ENCODE measurements at regions not wholly inside any gene's neighbourhood (a gene's known extent, or its start where the extent isn't known, plus 50 kb on each side); places are given as distances from the start of the nearest gene placed in this dataset.
A peak's percentile ranks its signal among the peaks of the same experiment; 100 is the strongest.

DNA sequence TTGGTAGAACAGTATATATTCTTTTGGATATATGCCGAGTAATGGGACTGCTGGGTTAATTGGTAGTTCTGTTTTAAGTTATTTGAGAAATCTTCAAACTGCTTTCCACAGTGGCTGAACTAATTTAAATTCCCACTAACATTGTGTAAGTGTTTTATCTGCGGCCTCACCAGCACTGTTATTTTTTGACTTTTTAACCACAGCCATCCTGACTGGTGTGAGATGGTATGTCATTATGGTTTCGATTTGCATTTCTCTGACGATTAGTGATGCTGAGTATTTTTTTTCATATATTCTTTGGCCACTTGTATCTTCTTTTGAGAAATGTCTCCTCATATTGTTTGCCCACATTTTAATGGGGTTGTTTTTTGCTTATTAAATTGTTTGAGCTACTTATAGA is 357.4 kb downstream of the C12orf50 start:
- no peaks in the 10 kb centered on the region for H3K4me1 ChIP-seq
- no peak for TF ChIP-seq Cebpa-rat (IDR thresholded peaks at IDR 0.05)
- H3K4me2 ChIP-seq: no peak overlapping the region
- no peaks in the 10 kb centered on the region for H3K27me3 ChIP-seq
- no peaks in the 10 kb centered on the region for H3K36me3 ChIP-seq
- no peaks in the 10 kb centered on the region for H4K20me1 ChIP-seq
- H3K9ac ChIP-seq: no peak overlapping the region
- no peaks in the 10 kb centered on the region for H3K9me3 ChIP-seq
- H3K4me3 ChIP-seq: no peak overlapping the region
- H3K27ac ChIP-seq: no peak overlapping the region

DNA sequence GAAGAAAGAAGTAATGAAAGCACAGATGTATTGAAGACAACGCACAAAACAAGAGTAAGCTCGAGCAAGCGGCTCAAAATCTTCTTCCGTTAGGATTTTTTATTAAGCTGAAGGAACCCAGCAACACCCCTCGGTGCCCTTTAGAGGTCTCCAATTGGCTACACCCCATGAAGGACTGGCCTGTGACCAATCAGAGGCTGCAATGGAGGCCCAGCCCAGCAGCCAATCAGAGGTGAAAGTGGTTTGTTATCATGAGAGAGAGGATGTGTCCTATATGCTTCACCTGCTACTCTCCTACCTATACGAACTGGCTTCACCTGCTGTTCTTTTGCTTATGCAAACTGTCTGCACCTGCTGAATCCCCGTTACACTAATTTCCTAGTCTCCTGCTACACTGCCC is 358.8 kb downstream of the C12orf50 start:
- Histone ChIP-seq H3K36me3 (no peaks in the 10 kb centered on the region), H4K20me1 (no peaks in the 10 kb centered on the region), H3K4me2 (no peak overlapping the region), H3K9me3 (no peaks in the 10 kb centered on the region), H3K27me3 (no peaks in the 10 kb centered on the region), H3K4me1 (no peaks in the 10 kb centered on the region), H3K4me3 (no peak overlapping the region), H3K9ac (no peak overlapping the region), H3K27ac (no peak overlapping the region)
- TF ChIP-seq Cebpa-rat (IDR thresholded peaks at IDR 0.05): no peak

DNA sequence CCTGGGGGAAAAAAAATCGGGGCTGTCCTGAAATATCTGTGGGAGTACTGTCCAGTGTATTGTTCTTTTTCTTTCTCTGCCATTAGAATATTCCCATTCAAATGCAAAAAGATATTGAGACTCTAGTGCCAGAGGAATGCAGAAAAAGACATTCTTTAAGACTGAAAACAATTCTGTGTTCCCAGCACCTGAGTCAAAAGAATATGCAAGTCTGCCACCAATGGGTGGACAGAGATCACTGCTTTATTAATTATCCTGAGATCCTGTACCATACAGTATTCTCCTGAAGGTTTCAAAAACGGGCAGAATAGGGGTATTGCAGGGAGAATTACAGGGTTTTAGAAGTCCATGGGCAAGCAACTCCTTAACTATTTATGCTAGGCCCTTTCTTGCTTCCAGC is 361.8 kb downstream of the C12orf50 start:
- no peaks in the 10 kb centered on the region for H3K9me3 ChIP-seq
- no peak overlapping the region for H3K9ac ChIP-seq
- no peaks in the 10 kb centered on the region for H3K4me1 ChIP-seq
- H3K36me3 ChIP-seq: no peaks in the 10 kb centered on the region
- no peak for TF ChIP-seq Cebpa-rat (IDR thresholded peaks at IDR 0.05)
- no peak overlapping the region for H3K4me3 ChIP-seq
- H4K20me1 ChIP-seq: no peaks in the 10 kb centered on the region
- H3K27me3 ChIP-seq: no peaks in the 10 kb centered on the region
- no peak overlapping the region for H3K27ac ChIP-seq
- no peak overlapping the region for H3K4me2 ChIP-seq

DNA sequence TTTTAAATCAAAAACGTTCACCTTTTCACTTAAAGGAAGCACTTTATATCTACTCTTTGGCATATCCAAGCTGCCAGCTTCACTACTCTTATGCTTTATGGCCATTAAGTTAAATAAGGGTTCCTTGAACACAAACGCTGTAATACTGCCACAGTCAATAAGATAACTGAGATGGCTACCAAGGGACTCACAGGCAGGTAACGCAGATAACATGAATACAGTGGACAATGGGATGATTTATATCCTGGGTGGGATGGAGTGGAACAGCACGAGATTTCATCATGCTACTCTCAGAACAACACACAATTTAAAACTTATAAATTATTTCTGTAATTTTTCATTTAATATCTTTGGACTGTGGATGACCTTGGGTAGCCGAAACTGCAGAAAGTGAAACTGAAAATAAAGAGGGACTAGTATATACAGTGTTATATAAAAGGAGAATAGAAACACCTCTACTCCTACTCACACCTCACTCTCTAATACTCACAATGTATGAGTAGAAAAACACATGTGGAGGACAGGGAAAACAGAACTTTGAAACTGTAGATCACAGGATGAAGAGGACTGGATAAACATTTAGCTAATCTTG is 367.3 kb downstream of the C12orf50 start:
- Histone ChIP-seq H3K4me3 (no peak overlapping the region), H3K27ac (no peak overlapping the region), H3K27me3 (no peaks in the 10 kb centered on the region), H4K20me1 (no peaks in the 10 kb centered on the region), H3K36me3 (no peaks in the 10 kb centered on the region), H3K4me1 (no peaks in the 10 kb centered on the region), H3K4me2 (peak overlapping the region; percentile 24), H3K9ac (no peak overlapping the region), H3K9me3 (no peaks in the 10 kb centered on the region)
- TF ChIP-seq Cebpa-rat (IDR thresholded peaks at IDR 0.05): no peak

DNA sequence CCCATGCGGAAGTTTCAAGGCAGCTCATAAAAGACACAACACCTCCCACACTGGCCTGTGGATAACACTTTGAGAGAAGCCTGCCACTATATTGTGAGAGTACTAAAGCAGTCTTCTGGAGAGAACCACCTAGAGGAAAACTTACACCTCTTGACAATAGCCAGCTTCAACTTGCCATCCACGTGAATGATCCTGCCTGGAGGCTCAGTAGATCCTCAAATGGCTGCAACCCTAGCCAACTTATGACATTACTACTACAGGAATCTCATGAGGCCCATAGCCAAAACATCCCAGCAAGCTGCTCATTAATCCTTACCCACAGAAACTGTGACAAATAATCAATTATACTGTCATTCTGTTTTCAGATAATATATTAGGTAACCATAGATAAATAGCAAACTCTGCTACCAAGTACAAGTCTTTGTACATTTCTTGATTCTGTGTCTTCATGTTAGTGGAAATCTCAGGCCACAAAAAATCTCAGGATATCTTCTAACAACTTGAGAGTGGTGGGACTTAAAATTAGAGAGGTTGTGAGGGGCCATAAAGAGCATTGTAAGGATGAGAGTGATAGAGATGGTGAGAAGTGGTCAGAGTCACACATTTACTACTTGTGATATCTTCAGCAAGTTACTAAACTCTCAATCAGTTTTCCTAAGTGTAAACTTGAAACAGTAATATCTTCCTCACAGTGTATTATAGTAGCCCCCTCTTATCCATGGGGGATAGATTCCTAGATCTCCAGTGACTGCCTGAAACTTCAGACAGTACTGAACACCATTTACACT is 368.0 kb downstream of the C12orf50 start:
- Histone ChIP-seq H3K4me1 (no peaks in the 10 kb centered on the region), H3K27ac (no peak overlapping the region), H3K27me3 (no peaks in the 10 kb centered on the region), H3K4me3 (no peak overlapping the region), H3K36me3 (no peaks in the 10 kb centered on the region), H4K20me1 (no peaks in the 10 kb centered on the region), H3K9ac (no peak overlapping the region), H3K9me3 (no peaks in the 10 kb centered on the region), H3K4me2 (no peak overlapping the region)
- no peak for TF ChIP-seq Cebpa-rat (IDR thresholded peaks at IDR 0.05)

DNA sequence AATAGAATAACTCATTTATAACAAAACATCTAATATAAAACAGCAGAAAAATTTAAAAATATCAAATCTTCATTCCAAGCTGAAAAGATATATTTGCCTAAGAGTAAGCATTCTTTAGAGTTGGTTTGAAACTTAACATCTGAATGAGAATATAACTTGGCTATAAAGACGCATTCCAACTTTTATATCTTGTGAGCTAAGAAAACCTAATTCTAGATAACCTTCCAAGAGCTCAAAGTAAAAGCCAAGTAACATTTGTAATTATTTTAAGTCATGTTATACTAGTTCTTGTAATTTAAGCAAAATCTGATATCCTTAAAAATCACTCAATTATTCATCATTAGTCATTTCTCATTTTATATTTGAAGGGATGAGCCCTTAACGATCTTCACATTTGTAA is 368.9 kb downstream of the C12orf50 start:
- Histone ChIP-seq H3K9ac (no peak overlapping the region), H3K36me3 (no peaks in the 10 kb centered on the region), H3K27ac (no peak overlapping the region), H3K4me2 (no peak overlapping the region), H3K9me3 (no peaks in the 10 kb centered on the region), H3K27me3 (no peaks in the 10 kb centered on the region), H3K4me1 (no peaks in the 10 kb centered on the region), H3K4me3 (no peak overlapping the region), H4K20me1 (no peaks in the 10 kb centered on the region)
- TF ChIP-seq Cebpa-rat (IDR thresholded peaks at IDR 0.05): no peak

DNA sequence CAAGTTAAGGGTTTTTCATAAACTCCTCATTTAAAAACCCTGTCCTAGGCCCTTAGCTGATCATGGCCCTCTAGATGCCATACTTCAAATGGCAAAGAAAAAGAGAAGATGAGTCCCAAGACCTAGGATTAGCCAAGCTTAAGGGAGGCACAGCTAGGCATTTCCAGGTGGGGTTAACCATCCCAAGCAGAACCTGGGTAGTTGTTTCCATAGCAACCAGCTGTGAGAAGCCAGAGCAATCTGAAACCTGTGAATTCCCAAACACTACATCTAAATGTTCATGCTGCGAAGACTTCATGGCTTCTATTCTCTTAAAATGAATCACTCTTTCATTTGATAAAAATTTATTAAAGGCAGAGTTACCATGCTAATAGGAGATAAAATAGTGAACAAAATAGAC is 372.9 kb downstream of the C12orf50 start:
- no peak for TF ChIP-seq Cebpa-rat (IDR thresholded peaks at IDR 0.05)
- Histone ChIP-seq H3K4me2 (no peak overlapping the region), H3K4me3 (no peak overlapping the region), H3K4me1 (no peaks in the 10 kb centered on the region), H3K9me3 (no peaks in the 10 kb centered on the region), H4K20me1 (no peaks in the 10 kb centered on the region), H3K36me3 (no peaks in the 10 kb centered on the region), H3K9ac (no peak overlapping the region), H3K27ac (no peak overlapping the region), H3K27me3 (no peaks in the 10 kb centered on the region)

DNA sequence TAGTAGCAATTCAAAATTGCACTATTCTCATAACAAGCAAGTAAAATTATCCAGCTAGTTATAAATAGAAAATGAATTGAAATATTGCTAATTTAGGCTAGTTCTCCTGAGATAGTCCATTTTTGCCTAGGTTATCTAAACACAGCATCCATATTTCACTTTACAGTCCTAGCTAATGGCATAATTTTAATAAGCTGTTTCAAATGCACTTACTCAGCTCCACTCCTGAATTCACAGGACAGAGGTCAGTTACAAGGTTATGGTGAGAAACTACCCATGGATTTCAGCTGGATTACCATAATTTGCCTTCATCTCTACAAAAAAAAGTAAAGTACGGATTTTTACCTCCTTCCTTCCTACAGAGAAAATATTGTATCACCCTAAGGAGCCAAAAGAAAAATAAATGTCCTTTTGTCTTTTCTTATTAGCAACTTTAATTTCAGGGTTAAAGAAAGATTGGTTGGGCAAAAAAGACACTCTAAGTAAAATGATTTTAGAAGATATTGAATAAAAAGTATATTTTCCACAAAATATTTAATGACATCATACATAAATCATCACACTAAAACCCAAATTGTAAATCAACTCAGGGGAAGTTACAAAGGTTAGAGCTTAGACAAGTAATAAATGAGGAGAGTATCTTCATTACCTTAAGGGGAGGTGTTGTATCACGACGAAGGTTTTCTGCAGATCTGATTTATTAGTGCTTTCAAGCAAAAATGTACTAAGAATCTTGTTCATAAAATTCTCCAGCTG is 377.4 kb downstream of the C12orf50 start:
- Histone ChIP-seq H3K27me3 (no peaks in the 10 kb centered on the region), H3K9me3 (no peaks in the 10 kb centered on the region), H3K4me2 (no peak overlapping the region), H3K9ac (no peak overlapping the region), H3K36me3 (no peaks in the 10 kb centered on the region), H4K20me1 (no peaks in the 10 kb centered on the region), H3K4me1 (no peaks in the 10 kb centered on the region), H3K27ac (no peak overlapping the region), H3K4me3 (no peak overlapping the region)
- no peak for TF ChIP-seq Cebpa-rat (IDR thresholded peaks at IDR 0.05)

DNA sequence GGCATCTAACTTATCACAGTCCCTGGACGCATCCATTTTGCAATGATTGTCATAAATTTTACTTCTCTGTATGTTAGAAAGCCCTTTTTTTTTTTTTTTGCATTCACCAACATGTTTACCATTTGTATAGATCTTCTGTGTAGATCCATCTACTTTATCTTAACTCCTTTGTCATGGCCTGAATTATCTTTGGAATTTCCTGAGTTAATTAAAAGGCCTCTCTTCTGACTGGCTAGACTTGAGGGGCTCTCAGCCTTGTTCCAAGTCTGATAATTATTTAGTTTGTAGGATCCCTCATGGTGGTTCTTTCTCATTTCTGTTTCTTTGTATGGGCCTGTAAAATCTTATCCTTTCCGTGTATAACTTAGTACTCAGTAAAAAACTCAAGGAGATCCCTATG is 387.0 kb downstream of the C12orf50 start:
- no peak for TF ChIP-seq Cebpa-rat (IDR thresholded peaks at IDR 0.05)
- Histone ChIP-seq H3K9me3 (no peaks in the 10 kb centered on the region), H4K20me1 (no peaks in the 10 kb centered on the region), H3K4me2 (no peak overlapping the region), H3K4me3 (no peak overlapping the region), H3K9ac (no peak overlapping the region), H3K36me3 (no peaks in the 10 kb centered on the region), H3K27ac (no peak overlapping the region), H3K27me3 (no peaks in the 10 kb centered on the region), H3K4me1 (no peaks in the 10 kb centered on the region)

DNA sequence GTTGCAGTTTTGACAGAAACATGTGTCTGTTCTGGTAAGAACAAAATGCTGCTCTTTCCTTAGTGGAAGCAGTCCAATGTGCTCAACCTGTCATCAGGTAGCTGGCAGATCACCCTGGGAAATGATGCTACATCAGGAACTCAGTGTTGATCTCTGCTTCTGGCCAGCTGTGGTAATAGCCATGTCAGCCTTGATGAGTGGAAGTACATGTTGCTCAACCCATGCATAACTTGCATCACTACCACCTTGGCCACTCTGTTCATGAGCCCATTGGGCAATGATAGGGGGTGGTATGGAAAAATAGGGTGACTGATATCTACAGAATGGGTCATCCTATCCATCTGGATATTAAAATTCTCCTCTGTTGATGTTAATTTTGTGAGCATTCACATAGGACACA is 411.0 kb downstream of the C12orf50 start:
- no peak overlapping the region for H3K27ac ChIP-seq
- H3K4me1 ChIP-seq: no peaks in the 10 kb centered on the region
- no peaks in the 10 kb centered on the region for H3K27me3 ChIP-seq
- no peak overlapping the region for H3K4me2 ChIP-seq
- no peak overlapping the region for H3K9ac ChIP-seq
- H3K9me3 ChIP-seq: no peaks in the 10 kb centered on the region
- no peaks in the 10 kb centered on the region for H4K20me1 ChIP-seq
- no peak for TF ChIP-seq Cebpa-rat (IDR thresholded peaks at IDR 0.05)
- no peaks in the 10 kb centered on the region for H3K36me3 ChIP-seq
- H3K4me3 ChIP-seq: no peak overlapping the region
